Tongue (tissue), 1 donor: ENCODE measurements at regions not wholly inside any gene's neighbourhood (a gene's known extent, or its start where the extent isn't known, plus 50 kb on each side); places are given as distances from the start of the nearest gene placed in this dataset.
"Not testable (repeated sequence)": the region's sequence is repeated elsewhere in the genome, so short reads cannot be mapped to it uniquely, and the experiment has no call there.

Experiments
- DNase-seq: peaks from one replicate; pipeline ENCODE4 v3.0.0-alpha.2; 2015

- not testable (repeated sequence) for DNase-seq
These were observed 51.0 kb downstream of the NPIPB11 start for GRCh38 chr16:29355339-29356059.

DNA sequence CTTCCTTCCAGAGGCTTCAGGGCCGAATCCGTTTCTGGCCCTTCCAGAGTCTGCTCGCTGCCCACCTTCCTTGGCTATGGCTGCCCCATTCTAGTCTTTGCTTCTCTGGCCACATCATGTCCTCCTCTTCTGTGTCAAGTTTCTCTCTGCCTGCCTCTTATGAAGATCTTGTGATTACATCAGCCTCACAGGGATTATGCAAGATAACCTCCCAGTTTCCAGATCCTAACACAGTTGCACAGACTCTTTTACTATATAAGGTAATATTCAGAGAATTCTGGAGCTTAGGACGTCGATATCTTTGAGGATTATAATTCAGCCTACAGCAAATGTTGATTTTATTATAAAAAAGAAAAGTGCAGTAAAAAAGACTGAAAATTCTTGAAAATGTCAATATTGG is 52.1 kb downstream of the NPIPB11 start:
- DNase-seq: not testable (repeated sequence)

GRCh38 chr16:29352617-29352999 is 53.9 kb downstream of the NPIPB11 start:
- not testable (repeated sequence) for DNase-seq

- not testable (repeated sequence) for DNase-seq
These were observed 54.4 kb downstream of the NPIPB11 start for GRCh38 chr16:29351970-29352616.

DNA sequence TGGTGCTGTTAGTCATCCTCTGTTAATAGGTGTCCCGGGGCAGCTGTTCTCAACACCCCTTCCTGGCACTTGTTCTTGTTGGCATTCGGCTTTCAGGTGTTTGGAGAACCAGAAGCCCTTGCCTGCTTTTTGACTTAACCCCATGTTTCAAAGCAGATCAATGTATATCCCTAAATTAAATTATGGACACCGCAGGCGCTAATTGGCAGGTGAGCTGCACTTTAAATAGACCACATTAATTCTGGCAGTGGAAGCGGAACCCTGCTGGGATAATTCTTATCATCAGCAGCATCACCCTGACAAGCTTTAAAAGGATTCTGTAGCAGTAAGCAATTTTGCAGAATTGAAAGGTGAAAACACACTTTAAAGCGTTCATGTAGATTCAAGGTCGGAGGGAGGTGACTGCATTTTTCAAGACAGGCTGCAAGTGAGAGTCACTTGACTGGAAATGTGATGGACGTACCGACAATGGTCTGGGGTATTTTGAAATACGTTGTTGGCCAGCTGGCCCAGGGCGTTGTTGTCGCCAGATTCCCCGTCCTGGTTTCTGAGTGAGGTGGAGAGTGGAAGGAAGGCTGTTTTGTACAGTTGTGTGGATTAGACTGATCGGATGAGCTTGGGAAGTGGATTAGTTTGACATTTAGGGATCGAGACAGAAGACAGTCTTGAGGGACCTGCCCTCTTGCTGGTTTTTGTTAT is 55.1 kb downstream of the NPIPB11 start:
- not testable (repeated sequence) for DNase-seq

GRCh38 chr16:29349966-29350365 is 56.5 kb downstream of the NPIPB11 start:
- peak; percentile 32 for DNase-seq

- DNase-seq: not testable (repeated sequence)
These were observed 57.8 kb downstream of the NPIPB11 start for GRCh38 chr16:29348748-29349147.

DNA sequence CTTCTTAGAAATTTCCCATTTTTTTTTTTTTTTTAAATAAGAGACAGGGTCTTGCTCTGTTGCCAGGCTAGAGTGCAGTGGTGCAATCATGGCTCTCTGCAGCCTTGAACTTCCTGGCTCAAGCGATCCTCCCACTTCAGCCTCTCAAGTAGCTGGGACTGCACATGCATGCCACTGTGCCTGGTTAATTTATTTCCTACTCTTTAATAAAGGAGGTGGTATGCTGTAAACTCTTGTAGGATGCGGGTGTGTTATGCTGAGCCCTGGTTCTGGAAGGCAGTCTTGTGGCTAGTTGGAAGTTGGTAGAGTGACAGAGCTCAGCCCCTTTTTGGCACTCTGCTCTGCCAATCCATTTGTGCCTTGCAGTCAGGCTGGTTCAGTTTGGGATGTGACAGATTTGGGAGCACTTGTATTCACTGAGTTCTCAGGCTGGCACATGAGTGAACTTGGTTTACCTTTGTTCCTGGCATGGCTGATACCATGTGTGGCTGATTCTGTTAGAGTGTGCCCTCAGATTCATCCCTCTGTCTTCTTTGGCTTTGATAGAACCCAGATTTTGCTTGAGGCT is 58.3 kb downstream of the NPIPB11 start:
- not testable (repeated sequence) for DNase-seq

- DNase-seq: not testable (repeated sequence)
These were observed 59.5 kb downstream of the NPIPB11 start for GRCh38 chr16:29346796-29347580.

DNA sequence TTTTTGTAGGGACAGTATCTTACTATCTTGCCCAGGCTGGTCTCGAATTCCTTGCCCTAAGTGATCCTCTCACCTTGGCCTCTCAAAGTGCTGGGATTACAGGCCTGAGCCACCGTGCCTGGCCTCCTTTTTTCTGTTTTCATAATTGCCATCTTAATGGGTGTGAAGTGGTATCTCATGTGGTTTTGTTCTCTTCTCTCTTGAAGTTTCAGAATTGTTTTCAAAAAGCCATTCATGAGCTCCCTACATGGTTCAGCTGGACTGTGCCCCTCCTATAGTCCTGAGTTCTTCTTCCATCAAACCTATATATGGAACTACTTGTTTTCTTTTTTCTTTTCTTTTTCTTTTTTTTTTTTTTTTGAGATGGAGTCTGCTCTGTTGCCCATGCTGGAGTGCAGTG is 60.3 kb downstream of the NPIPB11 start:
- not testable (repeated sequence) for DNase-seq

- not testable (repeated sequence) for DNase-seq
These were observed 63.6 kb downstream of the NPIPB11 start for GRCh38 chr16:29342937-29343336.

DNA sequence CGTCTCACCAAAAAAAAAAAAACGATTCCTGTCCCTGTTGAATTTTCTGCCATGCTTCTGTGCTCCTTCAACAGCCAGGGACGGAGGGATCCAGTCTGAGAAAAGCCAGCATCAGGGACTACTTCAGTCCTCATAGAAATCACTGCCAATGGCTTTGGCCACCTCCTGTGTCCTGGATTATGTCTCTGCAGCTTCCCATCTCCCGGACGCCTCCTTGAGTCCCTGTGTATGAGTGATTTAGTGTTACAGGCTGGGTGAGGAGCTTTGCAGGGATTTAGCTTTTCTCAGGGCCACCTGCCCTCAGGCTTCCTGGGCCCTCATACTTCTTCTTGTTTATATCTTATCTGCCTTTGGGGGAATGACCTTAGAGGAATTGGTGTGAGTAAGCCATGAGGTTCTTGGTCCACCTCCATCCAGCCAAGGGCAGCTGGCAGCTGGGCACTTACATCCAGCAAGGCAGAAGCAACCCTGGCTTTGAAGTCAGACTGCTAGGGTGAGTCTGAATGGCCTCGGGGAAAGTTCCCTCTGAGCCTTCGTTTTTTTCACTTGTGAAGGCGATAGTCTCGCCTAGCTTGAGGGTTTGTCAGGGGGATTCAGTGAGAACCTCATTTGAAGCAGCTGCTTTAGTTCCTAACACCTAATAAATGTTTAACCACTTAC is 65.6 kb downstream of the NPIPB11 start:
- DNase-seq: not testable (repeated sequence)

GRCh38 chr16:29340235-29340634 is 66.3 kb downstream of the NPIPB11 start:
- not testable (repeated sequence) for DNase-seq

DNA sequence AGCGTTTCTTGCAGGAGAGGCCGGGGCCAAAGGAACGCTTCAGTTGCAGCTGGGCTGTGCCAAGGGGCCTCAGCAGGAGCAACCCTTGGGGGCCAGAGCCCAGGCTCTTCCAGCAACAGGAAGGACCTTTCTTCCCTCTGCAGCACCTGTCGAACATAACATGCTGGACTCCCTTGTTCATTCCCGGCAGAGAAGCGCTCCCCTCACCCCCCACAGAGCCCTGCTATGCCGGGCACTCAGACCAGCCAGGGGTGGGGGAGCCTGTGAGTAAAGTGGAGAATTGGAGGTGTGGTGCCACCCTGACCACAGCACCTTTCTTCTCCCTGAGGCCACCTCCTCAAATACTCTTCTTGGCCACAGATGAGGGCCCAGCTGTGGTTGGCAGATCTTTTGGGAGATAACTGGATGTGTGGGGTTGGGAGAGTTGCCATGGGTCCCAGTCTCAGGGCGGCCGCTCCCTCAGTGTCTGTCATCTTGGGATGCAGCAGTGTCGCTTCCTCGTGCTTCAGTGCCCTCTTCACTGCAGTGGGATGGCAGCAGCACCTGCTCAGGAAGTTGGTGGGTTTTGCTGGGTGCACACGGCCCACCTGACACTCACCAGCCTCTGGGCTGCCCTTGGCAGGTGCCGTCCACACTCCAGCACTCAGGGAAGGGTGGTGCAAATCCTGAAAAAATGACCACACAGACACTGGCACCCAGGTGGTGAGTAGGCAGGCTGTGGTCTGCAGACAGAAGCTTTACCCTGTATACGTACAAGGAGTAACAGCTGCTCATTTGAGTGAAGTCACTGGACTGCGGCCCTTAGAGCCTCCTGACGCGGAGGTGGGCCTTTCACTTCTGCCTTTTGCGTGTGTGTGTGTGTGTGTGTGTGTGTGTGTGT is 67.5 kb downstream of the NPIPB11 start:
- DNase-seq: not testable (repeated sequence)

- DNase-seq: not testable (repeated sequence)
These were observed 69.1 kb downstream of the NPIPB11 start for GRCh38 chr16:29337385-29337901.

- not testable (repeated sequence) for DNase-seq
These were observed 71.0 kb downstream of the NPIPB11 start for GRCh38 chr16:29335549-29335846.

- not testable (repeated sequence) for DNase-seq
These were observed 71.5 kb downstream of the NPIPB11 start for GRCh38 chr16:29334776-29335548.

DNA sequence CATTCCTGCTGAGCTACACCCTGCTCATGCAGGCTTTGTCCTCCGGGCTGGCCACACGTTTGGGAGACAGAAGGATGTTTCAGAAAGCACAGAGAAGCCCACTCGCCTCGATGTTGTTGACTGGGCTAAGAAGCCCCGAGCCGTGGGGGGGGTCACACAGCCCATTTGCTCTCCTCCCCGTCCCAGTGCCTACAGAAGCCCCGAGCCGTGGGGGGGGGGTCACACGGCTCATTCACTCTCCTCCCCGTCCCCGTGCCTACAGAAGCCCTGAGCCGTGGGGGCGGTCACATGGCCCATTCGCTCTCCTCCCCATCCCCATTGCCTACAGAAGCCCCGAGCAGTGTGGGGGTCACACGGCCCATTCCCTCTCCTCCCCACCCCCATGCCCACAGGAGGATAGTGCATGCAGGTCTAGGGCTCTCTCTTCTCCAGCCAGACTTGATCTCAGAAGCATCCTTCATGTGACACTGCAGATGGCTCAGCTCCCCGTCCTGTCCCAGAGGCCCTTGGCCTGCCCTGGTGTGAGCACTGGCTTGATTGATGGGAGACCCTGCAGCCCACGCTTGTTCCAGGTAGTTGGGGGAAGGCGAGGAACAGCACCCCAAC is 72.9 kb downstream of the NPIPB11 start:
- not testable (repeated sequence) for DNase-seq

GRCh38 chr16:29330623-29331022 is 75.9 kb downstream of the NPIPB11 start:
- DNase-seq: not testable (repeated sequence)
